Activated B cell treated with CpG ODN at 0.5 μM for 24 hours (primary cell): ENCODE measurements at regions not wholly inside any gene's neighbourhood (a gene's known extent, or its start where the extent isn't known, plus 50 kb on each side); places are given as distances from the start of the nearest gene placed in this dataset.

Experiments
- ATAC-seq: fragments of 200-7000 bp; cut with Tn5 transposase; one replicate; pipeline ENCODE4 v1.10.0; 2021; ENCODE audit warnings: low read depth, mild to moderate bottlenecking, moderate library complexity
- CTCF ChIA-PET: fragments of 350-600 bp; sonication (Branson Sonifier 250); formaldehyde crosslinking; loops from one replicate; lab custom pipeline; 2021; ENCODE audit warnings: antibody characterized with exemption; lab: Charles Lee
- POLR2A ChIA-PET: fragments of 350-600 bp; sonication (Branson Sonifier 250); formaldehyde crosslinking; loops from one replicate; lab custom pipeline; 2021; ENCODE audit warnings: antibody characterized with exemption; lab: Charles Lee
- DNase-seq: peaks from one replicate; pipeline ENCODE4 v3.0.0; 2022
- H3K27ac Mint-ChIP-seq: one replicate; pipeline ENCODE4 v1.8.0; 2020; ENCODE audit warnings: mixed read lengths
- H3K27me3 Mint-ChIP-seq: one replicate; pipeline ENCODE4 v1.8.0; 2021; ENCODE audit warnings: mixed read lengths
- H3K36me3 Mint-ChIP-seq: one replicate; pipeline ENCODE4 v1.8.0; 2021; ENCODE audit warnings: low read depth, mixed read lengths
- H3K4me1 Mint-ChIP-seq: one replicate; pipeline ENCODE4 v1.8.0; 2021; ENCODE audit warnings: mixed read lengths
- H3K4me3 Mint-ChIP-seq: one replicate; pipeline ENCODE4 v1.8.0; 2020; ENCODE audit warnings: mild to moderate bottlenecking, mixed read lengths
- H3K9me3 Mint-ChIP-seq: one replicate; pipeline ENCODE4 v1.8.0; 2020; ENCODE audit warnings: mixed read lengths
- intact Hi-C: fragments of 100-400 bp; cut with micrococcal nuclease; formaldehyde crosslinking; loops from one replicate; pipeline ENCODE4 v1.15.1; 2024
- TF ChIP-seq, protein P1 (sequence below): fragments of 200-600 bp; IDR thresholded peaks from one replicate; pipeline ENCODE4 v1.8.0; 2022; ENCODE audit warnings: antibody characterized with exemption, mild to moderate bottlenecking

DNA sequence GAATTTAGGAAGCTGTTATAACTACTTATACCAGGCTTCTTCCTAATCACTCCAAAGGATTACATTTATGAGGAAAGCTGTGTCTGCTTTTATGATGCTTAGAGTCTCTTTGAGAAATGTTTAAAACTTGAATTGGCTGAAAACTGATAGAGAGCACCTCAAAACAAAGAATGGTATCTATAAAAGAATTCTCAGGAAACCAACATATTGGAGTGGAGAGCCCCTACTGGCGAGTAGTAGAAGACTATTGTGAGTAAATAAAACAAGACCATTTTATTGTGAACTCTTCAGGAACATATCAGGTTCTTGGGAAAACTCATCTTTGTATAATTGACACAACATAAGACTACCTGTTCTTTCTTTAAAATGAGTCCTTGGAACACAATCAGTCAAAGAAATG is 578.6 kb downstream of the RERGL start:
- no peak for ATAC-seq
- TF ChIP-seq, protein P1, sequence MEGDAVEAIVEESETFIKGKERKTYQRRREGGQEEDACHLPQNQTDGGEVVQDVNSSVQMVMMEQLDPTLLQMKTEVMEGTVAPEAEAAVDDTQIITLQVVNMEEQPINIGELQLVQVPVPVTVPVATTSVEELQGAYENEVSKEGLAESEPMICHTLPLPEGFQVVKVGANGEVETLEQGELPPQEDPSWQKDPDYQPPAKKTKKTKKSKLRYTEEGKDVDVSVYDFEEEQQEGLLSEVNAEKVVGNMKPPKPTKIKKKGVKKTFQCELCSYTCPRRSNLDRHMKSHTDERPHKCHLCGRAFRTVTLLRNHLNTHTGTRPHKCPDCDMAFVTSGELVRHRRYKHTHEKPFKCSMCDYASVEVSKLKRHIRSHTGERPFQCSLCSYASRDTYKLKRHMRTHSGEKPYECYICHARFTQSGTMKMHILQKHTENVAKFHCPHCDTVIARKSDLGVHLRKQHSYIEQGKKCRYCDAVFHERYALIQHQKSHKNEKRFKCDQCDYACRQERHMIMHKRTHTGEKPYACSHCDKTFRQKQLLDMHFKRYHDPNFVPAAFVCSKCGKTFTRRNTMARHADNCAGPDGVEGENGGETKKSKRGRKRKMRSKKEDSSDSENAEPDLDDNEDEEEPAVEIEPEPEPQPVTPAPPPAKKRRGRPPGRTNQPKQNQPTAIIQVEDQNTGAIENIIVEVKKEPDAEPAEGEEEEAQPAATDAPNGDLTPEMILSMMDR, result no peak
- ChIA-PET POLR2A (no interaction called here), CTCF (no interaction called here)
- H3K27me3 Mint-ChIP-seq, result no peaks in the 10 kb centered on the region
- H3K9me3 Mint-ChIP-seq, result peaks cover 5% of the 10 kb centered on the region
- DNase-seq, result no peak
- no peaks in the 10 kb centered on the region for H3K4me1 Mint-ChIP-seq
- H3K27ac Mint-ChIP-seq, result no peak overlapping the region
- no peak overlapping the region for H3K4me3 Mint-ChIP-seq
- intact Hi-C loops, result no loop called here
- H3K36me3 Mint-ChIP-seq, result no peaks in the 10 kb centered on the region

DNA sequence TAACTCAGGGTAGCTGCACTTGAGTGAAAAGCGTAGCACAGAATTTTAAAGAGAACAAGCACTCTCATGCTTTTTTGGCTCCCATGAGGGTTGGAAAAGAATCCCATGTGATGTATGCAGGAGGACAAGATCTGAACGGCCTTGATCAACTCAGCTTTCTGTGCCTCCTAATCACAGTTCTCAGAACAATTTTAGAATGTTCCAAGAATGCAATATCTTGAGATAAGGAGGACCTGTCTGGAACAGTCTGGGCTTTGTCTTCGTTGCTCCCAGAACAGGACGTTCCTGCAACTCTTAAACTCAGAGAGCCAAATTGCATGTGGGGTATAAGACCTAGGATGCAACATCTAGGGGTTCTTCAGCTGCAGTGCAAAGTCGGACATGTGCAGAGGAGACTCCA is 582.7 kb downstream of the RERGL start:
- no peak for DNase-seq
- Mint-ChIP-seq H3K4me1 (no peaks in the 10 kb centered on the region), H3K36me3 (no peaks in the 10 kb centered on the region), H3K27me3 (no peaks in the 10 kb centered on the region), H3K27ac (no peak overlapping the region), H3K4me3 (no peak overlapping the region), H3K9me3 (peaks cover 5% of the 10 kb centered on the region)
- TF ChIP-seq, protein P1, result no peak
- ChIA-PET POLR2A (no interaction called here), CTCF (no interaction called here)
- no peak for ATAC-seq
- intact Hi-C loops, result no loop called here

DNA sequence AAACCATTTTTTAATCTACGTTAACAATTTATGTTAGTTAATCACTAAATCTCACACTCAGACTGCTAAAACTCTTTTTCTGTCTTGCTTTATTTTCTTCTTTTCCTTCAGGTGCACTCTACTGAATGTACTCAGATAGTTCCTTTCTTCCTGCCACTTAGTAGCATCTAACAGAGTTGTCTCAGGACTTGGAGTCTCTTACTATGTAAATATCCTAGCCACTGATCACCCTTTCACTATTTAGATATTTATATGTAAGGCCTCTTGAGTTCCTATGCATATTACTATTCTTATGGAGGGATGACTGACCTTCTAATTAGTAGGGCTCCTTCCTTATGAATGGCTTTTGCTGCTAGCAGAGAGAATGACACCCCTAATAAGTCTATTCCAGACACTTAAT is 586.3 kb downstream of the RERGL start:
- POLR2A ChIA-PET, result no interaction called here
- CTCF ChIA-PET, result no interaction called here
- Mint-ChIP-seq H3K27me3 (no peaks in the 10 kb centered on the region), H3K4me1 (no peaks in the 10 kb centered on the region), H3K36me3 (no peaks in the 10 kb centered on the region), H3K4me3 (no peak overlapping the region), H3K27ac (no peak overlapping the region), H3K9me3 (no peaks in the 10 kb centered on the region)
- intact Hi-C loops, result no loop called here
- ATAC-seq (no peak), DNase-seq (no peak)
- TF ChIP-seq, protein P1, result no peak

DNA sequence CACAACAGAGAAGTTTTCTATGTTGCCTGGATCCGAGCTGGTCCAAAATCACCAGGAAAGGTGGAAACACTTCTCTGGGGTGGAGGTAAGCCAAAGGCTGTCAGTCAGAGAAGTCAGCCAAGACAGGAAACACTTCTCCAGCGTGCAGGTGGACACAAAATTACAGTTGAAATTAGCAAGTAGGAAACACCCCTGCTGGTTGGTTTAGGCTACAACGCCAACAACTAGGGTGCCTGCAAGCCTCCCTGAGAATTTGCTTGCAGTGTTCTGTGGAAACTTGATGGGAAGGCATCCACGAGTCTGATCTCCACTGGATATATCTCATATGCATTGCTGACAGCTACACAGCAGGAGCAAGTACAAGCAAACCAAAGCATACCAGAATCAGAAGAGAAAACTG is 600.5 kb downstream of the RERGL start:
- ATAC-seq (no peak), DNase-seq (no peak)
- CTCF ChIA-PET, result no interaction called here
- intact Hi-C loops, result no loop called here
- Mint-ChIP-seq H3K27ac (no peak overlapping the region), H3K4me3 (no peak overlapping the region), H3K4me1 (no peaks in the 10 kb centered on the region), H3K27me3 (no peaks in the 10 kb centered on the region), H3K9me3 (no peaks in the 10 kb centered on the region), H3K36me3 (no peaks in the 10 kb centered on the region)
- POLR2A ChIA-PET, result no interaction called here
- TF ChIP-seq, protein P1, result no peak

DNA sequence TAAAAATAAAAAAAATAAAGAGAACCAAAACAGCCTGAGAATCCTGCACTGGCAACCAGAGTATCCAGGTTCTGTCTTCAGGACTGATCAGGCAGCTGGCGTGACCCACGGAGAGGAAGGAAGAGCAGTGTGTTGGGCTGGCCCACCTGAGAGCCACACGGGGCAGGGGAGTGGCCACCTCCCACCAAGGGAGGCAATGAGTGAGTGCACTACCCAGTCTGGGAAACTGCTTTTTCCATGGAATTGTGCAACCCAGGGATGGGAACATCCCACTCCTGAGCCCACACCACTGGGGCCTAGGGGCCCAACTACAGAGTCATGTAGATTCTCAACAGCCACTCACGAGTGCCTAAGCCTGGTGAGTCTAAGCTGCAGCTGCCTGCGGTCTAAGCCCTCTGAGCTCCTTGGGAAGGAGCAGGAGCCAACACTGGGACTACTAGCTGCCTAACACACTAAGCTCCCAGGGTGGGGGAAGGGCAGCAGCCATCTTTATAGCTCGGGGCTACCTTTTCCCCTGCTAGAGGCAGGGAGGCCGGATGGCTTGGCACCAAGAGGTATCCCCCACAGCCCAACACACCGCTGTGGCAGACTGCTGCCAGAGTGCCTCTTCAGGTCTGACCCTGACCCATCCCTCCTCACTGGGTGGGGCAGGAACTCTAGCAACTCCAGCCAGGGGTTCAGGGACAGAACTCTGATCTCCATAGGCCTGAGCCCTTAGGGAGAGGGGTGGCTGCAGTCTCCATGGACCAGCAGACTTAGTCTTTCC is 610.9 kb downstream of the RERGL start:
- H3K27ac Mint-ChIP-seq, result no peak overlapping the region
- TF ChIP-seq, protein P1, result no peak
- H3K36me3 Mint-ChIP-seq, result no peaks in the 10 kb centered on the region
- peaks cover 10% of the 10 kb centered on the region for H3K9me3 Mint-ChIP-seq
- ATAC-seq (no peak), DNase-seq (no peak)
- intact Hi-C loops, result no loop called here
- no peak overlapping the region for H3K4me3 Mint-ChIP-seq
- H3K27me3 Mint-ChIP-seq, result no peaks in the 10 kb centered on the region
- CTCF ChIA-PET, result no interaction called here
- no peaks in the 10 kb centered on the region for H3K4me1 Mint-ChIP-seq
- POLR2A ChIA-PET, result no interaction called here
